Colonic mucosa (tissue), 4 donors: ENCODE measurements at regions not wholly inside any gene's neighbourhood (a gene's known extent, or its start where the extent isn't known, plus 50 kb on each side); places are given as distances from the start of the nearest gene placed in this dataset.
"Not testable (repeated sequence)": the region's sequence is repeated elsewhere in the genome, so short reads cannot be mapped to it uniquely, and the experiment has no call there.

Source experiments
- DNase-seq: peaks from one replicate; pipeline ENCODE4 v3.0.0-alpha.2; 2020
- H3K27ac ChIP-seq: fragments of 200-600 bp; one replicate; pipeline ENCODE4 v1.8.0; 2021
- H3K27me3 ChIP-seq: fragments of 200-600 bp; one replicate; pipeline ENCODE4 v1.8.0; 2021
- H3K36me3 ChIP-seq: fragments of 200-600 bp; one replicate; pipeline ENCODE4 v1.8.0; 2021
- H3K4me1 ChIP-seq: fragments of 200-600 bp; one replicate; pipeline ENCODE4 v1.8.0; 2021; ENCODE audit warnings: mild to moderate bottlenecking
- H3K4me3 ChIP-seq: fragments of 200-600 bp; one replicate; pipeline ENCODE4 v1.8.0; 2021
- H3K9ac ChIP-seq, 2 donors: one replicate each; pipeline ENCODE4 v1.7.0; 2013; ENCODE audit warnings: control low read depth in 2 of 2, low read depth in 2 of 2, low read length in 2 of 2
- H3K9me3 ChIP-seq: fragments of 200-600 bp; one replicate; pipeline ENCODE4 v1.8.0; 2021
- CTCF ChIP-seq: fragments of 200-600 bp; IDR thresholded peaks from one replicate; pipeline ENCODE4 v1.8.0; 2022; ENCODE audit warnings: antibody characterized with exemption, mild to moderate bottlenecking
- intact Hi-C: fragments of 100-400 bp; cut with DNase I; formaldehyde crosslinking; loops from one replicate; pipeline ENCODE4 v1.14.1; 2022
- donor health status: healthy.
- donor health status: DM: no; HTN: no; CAD: no.
- donor health status: DM: no; HTN: no; CAD: no.

GRCh38 chr6:74181471-74181870 is 485.5 kb downstream of the CD109 start:
- no peak for DNase-seq
- no peaks in the 10 kb centered on the region for H3K4me1 ChIP-seq
- H3K36me3 ChIP-seq = no peaks in the 10 kb centered on the region
- TF ChIP-seq CTCF = no peak
- H3K4me3 ChIP-seq = no peak overlapping the region
- intact Hi-C loops = no loop called here
- no peak overlapping the region for H3K27ac ChIP-seq
- no peaks in the 10 kb centered on the region for H3K9me3 ChIP-seq
- H3K9ac ChIP-seq = no peak overlapping the region
- no peaks in the 10 kb centered on the region for H3K27me3 ChIP-seq

- H3K27ac ChIP-seq = no peak overlapping the region
- no peak for DNase-seq
- H3K27me3 ChIP-seq = no peaks in the 10 kb centered on the region
- no peaks in the 10 kb centered on the region for H3K4me1 ChIP-seq
- H3K4me3 ChIP-seq = no peak overlapping the region
- H3K9me3 ChIP-seq = no peaks in the 10 kb centered on the region
- no peak overlapping the region for H3K9ac ChIP-seq
- intact Hi-C loops = no loop called here
- no peaks in the 10 kb centered on the region for H3K36me3 ChIP-seq
- TF ChIP-seq CTCF = no peak
Measured at GRCh38 chr6:74177506-74177905, 481.5 kb downstream of the CD109 start.

- intact Hi-C loops = not testable (repeated sequence)
Measured at GRCh38 chr6:74170550-74170949, 474.5 kb downstream of the CD109 start.

GRCh38 chr6:74170118-74170517 is 474.1 kb downstream of the CD109 start:
- Histone ChIP-seq H3K27ac (no peak overlapping the region), H3K4me3 (no peak overlapping the region)
- DNase-seq = no peak

More at GRCh38 chr6:74170550-74170949, 474.5 kb downstream of the CD109 start:
- not testable (repeated sequence) for H3K9ac ChIP-seq, H3K4me3 ChIP-seq, H3K27ac ChIP-seq, DNase-seq, H3K4me1 ChIP-seq, H3K36me3 ChIP-seq, H3K9me3 ChIP-seq, H3K27me3 ChIP-seq

GRCh38 chr6:74167976-74168375 is 472.0 kb downstream of the CD109 start:
- Histone ChIP-seq H3K27me3 (no peaks in the 10 kb centered on the region), H3K9ac (no peak overlapping the region), H3K36me3 (no peaks in the 10 kb centered on the region), H3K9me3 (no peaks in the 10 kb centered on the region), H3K4me3 (no peak overlapping the region), H3K4me1 (no peaks in the 10 kb centered on the region), H3K27ac (no peak overlapping the region)
- no peak for TF ChIP-seq CTCF
- intact Hi-C loops = no loop called here
- DNase-seq = no peak

More at GRCh38 chr6:74170118-74170517, 474.1 kb downstream of the CD109 start:
- no peaks in the 10 kb centered on the region for H3K4me1 ChIP-seq
- no peak overlapping the region for H3K9ac ChIP-seq
- no peaks in the 10 kb centered on the region for H3K27me3 ChIP-seq
- H3K36me3 ChIP-seq = no peaks in the 10 kb centered on the region
- intact Hi-C loops = no loop called here
- H3K9me3 ChIP-seq = no peaks in the 10 kb centered on the region
- TF ChIP-seq CTCF = no peak

- TF ChIP-seq CTCF = no peak
Measured at GRCh38 chr6:74167511-74167910, 471.5 kb downstream of the CD109 start.

More at GRCh38 chr6:74167511-74167910, 471.5 kb downstream of the CD109 start:
- Histone ChIP-seq H3K4me1 (no peaks in the 10 kb centered on the region), H3K27me3 (no peaks in the 10 kb centered on the region), H3K27ac (no peak overlapping the region), H3K9me3 (no peaks in the 10 kb centered on the region), H3K36me3 (no peaks in the 10 kb centered on the region), H3K9ac (no peak overlapping the region), H3K4me3 (no peak overlapping the region)
- no peak for DNase-seq
- intact Hi-C loops = no loop called here
